ENCODE measurements at regions not wholly inside any gene's neighbourhood (a gene's known extent, or its start where the extent isn't known, plus 50 kb on each side); places are given as distances from the start of the nearest gene placed in this dataset.
"Not testable (repeated sequence)": the region's sequence is repeated elsewhere in the genome, so short reads cannot be mapped to it uniquely, and the experiment has no call there.

GRCh38 chr9:31323726-31324444 is 1060.6 kb upstream of the ACO1 start:
- no peak for TF ChIP-seq POLR2A (IDR thresholded peaks at IDR 0.05; ENCODE audit: low read depth, low read length)
- no peak for DNase-seq (ENCODE audit: insufficient read length, low spot score)
- FAIRE-seq = no peak

GRCh38 chr9:31325778-31326177 is 1058.7 kb upstream of the ACO1 start:
- no peak for FAIRE-seq
- no peak for DNase-seq (ENCODE audit: insufficient read length, low spot score)

GRCh38 chr9:31326883-31327282 is 1057.6 kb upstream of the ACO1 start:
- DNase-seq (ENCODE audit: insufficient read length, low spot score); FAIRE-seq: not testable (repeated sequence)

More at GRCh38 chr9:31325778-31326177, 1058.7 kb upstream of the ACO1 start:
- no peak for TF ChIP-seq POLR2A (IDR thresholded peaks at IDR 0.05; ENCODE audit: low read depth, low read length)

- no peak for FAIRE-seq
- no peak for TF ChIP-seq POLR2A (IDR thresholded peaks at IDR 0.05; ENCODE audit: low read depth, low read length)
Measured at GRCh38 chr9:31334837-31335528, 1049.5 kb upstream of the ACO1 start.

GRCh38 chr9:31335529-31336234 is 1048.8 kb upstream of the ACO1 start:
- TF ChIP-seq POLR2A (IDR thresholded peaks at IDR 0.05; ENCODE audit: low read depth, low read length) = no peak
- FAIRE-seq = no peak

More at GRCh38 chr9:31334837-31335528, 1049.5 kb upstream of the ACO1 start:
- no peak for DNase-seq (ENCODE audit: insufficient read length, low spot score)

GRCh38 chr9:31336386-31336785 is 1048.1 kb upstream of the ACO1 start:
- FAIRE-seq (no peak), DNase-seq (ENCODE audit: insufficient read length, low spot score) (no peak)
- TF ChIP-seq POLR2A (IDR thresholded peaks at IDR 0.05; ENCODE audit: low read depth, low read length) = no peak

More at GRCh38 chr9:31335529-31336234, 1048.8 kb upstream of the ACO1 start:
- DNase-seq (ENCODE audit: insufficient read length, low spot score) = no peak

- FAIRE-seq = no peak
- no peak for TF ChIP-seq POLR2A (IDR thresholded peaks at IDR 0.05; ENCODE audit: low read depth, low read length)
- no peak for DNase-seq (ENCODE audit: insufficient read length, low spot score)
Measured at GRCh38 chr9:31336841-31337240, 1047.6 kb upstream of the ACO1 start.

GRCh38 chr9:31347082-31347617 is 1037.3 kb upstream of the ACO1 start:
- no peak for TF ChIP-seq POLR2A (IDR thresholded peaks at IDR 0.05; ENCODE audit: low read depth, low read length)
- DNase-seq (ENCODE audit: insufficient read length, low spot score) = no peak
- no peak for FAIRE-seq

GRCh38 chr9:31355159-31355882 is 1029.1 kb upstream of the ACO1 start:
- FAIRE-seq (no peak), DNase-seq (ENCODE audit: insufficient read length, low spot score) (no peak)
- TF ChIP-seq POLR2A (IDR thresholded peaks at IDR 0.05; ENCODE audit: low read depth, low read length) = no peak

- TF ChIP-seq POLR2A (IDR thresholded peaks at IDR 0.05; ENCODE audit: low read depth, low read length) = no peak
- DNase-seq (ENCODE audit: insufficient read length, low spot score) = no peak
- no peak for FAIRE-seq
Measured at GRCh38 chr9:31355965-31356364, 1028.5 kb upstream of the ACO1 start.

GRCh38 chr9:31359071-31359470 is 1025.4 kb upstream of the ACO1 start:
- no peak for FAIRE-seq
- TF ChIP-seq POLR2A (IDR thresholded peaks at IDR 0.05; ENCODE audit: low read depth, low read length) = no peak
- DNase-seq (ENCODE audit: insufficient read length, low spot score) = no peak

- TF ChIP-seq POLR2A (IDR thresholded peaks at IDR 0.05; ENCODE audit: low read depth, low read length) = no peak
- no peak for FAIRE-seq
Measured at GRCh38 chr9:31364171-31364570, 1020.3 kb upstream of the ACO1 start.

GRCh38 chr9:31372799-31373587 is 1011.5 kb upstream of the ACO1 start:
- no peak for FAIRE-seq

More at GRCh38 chr9:31364171-31364570, 1020.3 kb upstream of the ACO1 start:
- DNase-seq (ENCODE audit: insufficient read length, low spot score) = no peak

More at GRCh38 chr9:31372799-31373587, 1011.5 kb upstream of the ACO1 start:
- DNase-seq (ENCODE audit: insufficient read length, low spot score) = no peak
- no peak for TF ChIP-seq POLR2A (IDR thresholded peaks at IDR 0.05; ENCODE audit: low read depth, low read length)

Data from H54 (cell line).